Ishikawa (cell line): ENCODE measurements at regions not wholly inside any gene's neighbourhood (a gene's known extent, or its start where the extent isn't known, plus 50 kb on each side); places are given as distances from the start of the nearest gene placed in this dataset.
A peak's percentile ranks its signal among the peaks of the same experiment; 100 is the strongest.

ENCODE experiments used
- EP300 ChIP-seq: IDR thresholded peaks from 2 replicates; pipeline ENCODE4 v1.6.1; 2012; ENCODE audit warnings: borderline replicate concordance
- RAD21 ChIP-seq: IDR thresholded peaks from 2 replicates; pipeline ENCODE4 v1.6.1; 2012; ENCODE audit warnings: low read depth
- TAF1 ChIP-seq: IDR thresholded peaks from 2 replicates; pipeline ENCODE4 v1.6.1; 2012; ENCODE audit warnings: low read depth, mild to moderate bottlenecking
- TCF12 ChIP-seq: IDR thresholded peaks from 2 replicates; pipeline ENCODE4 v1.6.1; 2012; ENCODE audit warnings: low read depth
- TEAD4 ChIP-seq: IDR thresholded peaks from 2 replicates; pipeline ENCODE4 v1.6.1; 2012
- YY1 ChIP-seq: IDR thresholded peaks from 2 replicates; pipeline ENCODE4 v1.6.1; 2012; ENCODE audit warnings: low read depth
- ZBTB7A ChIP-seq: IDR thresholded peaks from 2 replicates; pipeline ENCODE4 v1.6.1; 2012; ENCODE audit warnings: low read depth
- TF ChIP-seq, protein P1 (sequence below): IDR thresholded peaks from 2 replicates; pipeline ENCODE4 v1.6.1; 2012; ENCODE audit warnings: low read depth, mild to moderate bottlenecking

DNA sequence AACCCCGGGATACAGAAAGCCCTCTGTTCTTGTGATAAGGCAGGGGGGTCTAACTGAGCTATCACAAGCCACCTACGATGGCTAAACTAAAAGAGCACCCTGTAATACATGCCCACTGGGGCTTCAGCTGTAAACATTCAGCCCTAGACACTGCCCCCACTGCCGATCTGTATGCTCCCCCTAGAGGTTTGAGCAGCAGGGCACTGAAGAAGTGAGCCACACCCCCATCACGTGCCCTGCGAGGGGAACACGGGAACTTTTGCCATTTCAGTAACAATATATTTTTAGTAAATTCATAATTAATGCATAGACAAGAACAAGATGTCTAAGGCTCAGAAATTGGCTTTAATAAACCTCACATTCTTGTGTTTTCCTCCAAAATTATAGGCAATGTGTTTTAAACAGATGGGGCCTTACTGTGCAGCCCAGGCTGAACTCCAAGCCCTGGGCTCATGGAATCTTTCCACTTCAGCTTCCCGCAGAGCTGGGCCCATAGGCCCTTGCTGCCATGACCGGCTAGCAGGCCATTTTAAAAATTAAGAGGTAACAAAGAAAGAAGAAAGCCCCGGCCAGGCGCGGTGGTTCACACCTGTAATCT lies 235.3 kb upstream of the SFRP2 start:
- TF ChIP-seq EP300 (no peak), TAF1 (no peak), TEAD4 (no peak), TCF12 (no peak), ZBTB7A (no peak), YY1 (no peak), RAD21 (peak; percentile 14; the same call in 1 of the 2 replicates)
- TF ChIP-seq, protein P1, sequence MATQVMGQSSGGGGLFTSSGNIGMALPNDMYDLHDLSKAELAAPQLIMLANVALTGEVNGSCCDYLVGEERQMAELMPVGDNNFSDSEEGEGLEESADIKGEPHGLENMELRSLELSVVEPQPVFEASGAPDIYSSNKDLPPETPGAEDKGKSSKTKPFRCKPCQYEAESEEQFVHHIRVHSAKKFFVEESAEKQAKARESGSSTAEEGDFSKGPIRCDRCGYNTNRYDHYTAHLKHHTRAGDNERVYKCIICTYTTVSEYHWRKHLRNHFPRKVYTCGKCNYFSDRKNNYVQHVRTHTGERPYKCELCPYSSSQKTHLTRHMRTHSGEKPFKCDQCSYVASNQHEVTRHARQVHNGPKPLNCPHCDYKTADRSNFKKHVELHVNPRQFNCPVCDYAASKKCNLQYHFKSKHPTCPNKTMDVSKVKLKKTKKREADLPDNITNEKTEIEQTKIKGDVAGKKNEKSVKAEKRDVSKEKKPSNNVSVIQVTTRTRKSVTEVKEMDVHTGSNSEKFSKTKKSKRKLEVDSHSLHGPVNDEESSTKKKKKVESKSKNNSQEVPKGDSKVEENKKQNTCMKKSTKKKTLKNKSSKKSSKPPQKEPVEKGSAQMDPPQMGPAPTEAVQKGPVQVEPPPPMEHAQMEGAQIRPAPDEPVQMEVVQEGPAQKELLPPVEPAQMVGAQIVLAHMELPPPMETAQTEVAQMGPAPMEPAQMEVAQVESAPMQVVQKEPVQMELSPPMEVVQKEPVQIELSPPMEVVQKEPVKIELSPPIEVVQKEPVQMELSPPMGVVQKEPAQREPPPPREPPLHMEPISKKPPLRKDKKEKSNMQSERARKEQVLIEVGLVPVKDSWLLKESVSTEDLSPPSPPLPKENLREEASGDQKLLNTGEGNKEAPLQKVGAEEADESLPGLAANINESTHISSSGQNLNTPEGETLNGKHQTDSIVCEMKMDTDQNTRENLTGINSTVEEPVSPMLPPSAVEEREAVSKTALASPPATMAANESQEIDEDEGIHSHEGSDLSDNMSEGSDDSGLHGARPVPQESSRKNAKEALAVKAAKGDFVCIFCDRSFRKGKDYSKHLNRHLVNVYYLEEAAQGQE, result no peak
